ENCODE measurements at regions not wholly inside any gene's neighbourhood (a gene's known extent, or its start where the extent isn't known, plus 50 kb on each side); places are given as distances from the start of the nearest gene placed in this dataset.

DNA sequence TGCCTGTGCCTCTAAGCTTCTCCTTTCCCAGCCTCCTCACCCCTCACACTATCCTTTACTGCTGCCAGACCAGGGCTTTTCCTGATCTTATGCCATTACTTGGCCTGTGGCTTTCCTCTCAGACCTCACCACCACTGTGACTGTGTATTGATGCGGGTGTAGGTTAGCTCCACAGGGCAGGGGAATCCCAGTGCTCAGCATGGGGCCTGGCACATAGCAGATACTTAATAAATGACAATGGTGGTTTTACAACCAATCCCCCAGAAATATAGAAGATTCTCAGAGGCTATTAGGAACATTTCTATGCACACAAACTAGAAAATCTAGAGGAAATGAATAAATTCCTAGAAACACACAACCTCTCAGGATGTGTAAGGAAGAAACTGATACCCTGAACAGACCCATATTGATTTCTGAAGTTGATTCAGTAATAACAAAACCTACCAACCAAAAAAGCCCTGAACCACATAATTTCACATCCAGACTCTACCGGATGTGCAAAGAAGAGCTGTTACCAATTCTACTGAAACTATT, 129.6 kb upstream of the QRFPR start:
- H3K27me3 ChIP-seq = no peaks in the 10 kb centered on the region
- intact Hi-C loops (cut with DNase I; ENCODE audit: low total_unique reads) = no loop called here
- DNase-seq = no peak
- no peaks in the 10 kb centered on the region for H3K9me3 ChIP-seq
- no peaks in the 10 kb centered on the region for H3K4me1 ChIP-seq
- H3K27ac ChIP-seq = no peak overlapping the region
- H3K4me3 ChIP-seq = no peak overlapping the region
- no peaks in the 10 kb centered on the region for H3K36me3 ChIP-seq
- TF ChIP-seq, protein P1, sequence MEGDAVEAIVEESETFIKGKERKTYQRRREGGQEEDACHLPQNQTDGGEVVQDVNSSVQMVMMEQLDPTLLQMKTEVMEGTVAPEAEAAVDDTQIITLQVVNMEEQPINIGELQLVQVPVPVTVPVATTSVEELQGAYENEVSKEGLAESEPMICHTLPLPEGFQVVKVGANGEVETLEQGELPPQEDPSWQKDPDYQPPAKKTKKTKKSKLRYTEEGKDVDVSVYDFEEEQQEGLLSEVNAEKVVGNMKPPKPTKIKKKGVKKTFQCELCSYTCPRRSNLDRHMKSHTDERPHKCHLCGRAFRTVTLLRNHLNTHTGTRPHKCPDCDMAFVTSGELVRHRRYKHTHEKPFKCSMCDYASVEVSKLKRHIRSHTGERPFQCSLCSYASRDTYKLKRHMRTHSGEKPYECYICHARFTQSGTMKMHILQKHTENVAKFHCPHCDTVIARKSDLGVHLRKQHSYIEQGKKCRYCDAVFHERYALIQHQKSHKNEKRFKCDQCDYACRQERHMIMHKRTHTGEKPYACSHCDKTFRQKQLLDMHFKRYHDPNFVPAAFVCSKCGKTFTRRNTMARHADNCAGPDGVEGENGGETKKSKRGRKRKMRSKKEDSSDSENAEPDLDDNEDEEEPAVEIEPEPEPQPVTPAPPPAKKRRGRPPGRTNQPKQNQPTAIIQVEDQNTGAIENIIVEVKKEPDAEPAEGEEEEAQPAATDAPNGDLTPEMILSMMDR (IDR thresholded peaks at IDR 0.05) = no peak
- no peak for TF ChIP-seq POLR2A (IDR thresholded peaks at IDR 0.05)

DNA sequence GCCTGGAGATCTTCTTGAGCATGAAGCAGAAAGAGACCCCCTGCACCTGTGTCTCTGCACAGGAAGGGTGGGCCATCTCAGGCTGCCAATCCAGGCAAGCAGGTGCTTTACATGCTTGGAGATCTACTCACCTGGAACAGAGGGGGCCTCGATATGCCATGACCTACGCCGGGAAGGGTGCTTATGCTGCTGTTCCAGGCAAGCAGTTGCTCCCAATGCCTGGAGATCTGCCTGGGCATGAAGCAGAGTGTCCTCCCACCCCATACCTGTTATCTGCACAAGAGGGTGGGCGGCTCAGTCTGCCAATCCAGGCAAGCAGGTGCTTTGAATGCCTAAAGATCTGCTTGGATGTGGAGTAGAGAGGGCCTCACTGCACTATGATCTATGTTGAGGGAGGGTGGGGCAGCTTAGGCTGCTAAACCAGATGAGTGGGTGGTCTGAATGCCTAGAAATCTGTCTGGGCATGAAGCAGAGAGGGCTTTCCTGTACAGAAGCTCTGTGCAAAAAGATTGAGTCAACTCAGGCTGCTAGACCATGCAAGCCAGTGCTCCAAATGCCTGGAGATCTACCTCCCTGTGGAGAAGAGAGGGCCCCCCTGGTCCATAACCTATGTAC, 104.5 kb upstream of the QRFPR start:
- no peak for DNase-seq
- intact Hi-C loops (cut with DNase I; ENCODE audit: low total_unique reads) = no loop called here
- Histone ChIP-seq H3K27me3 (no peaks in the 10 kb centered on the region), H3K36me3 (no peaks in the 10 kb centered on the region), H3K9me3 (no peaks in the 10 kb centered on the region), H3K4me3 (no peak overlapping the region), H3K4me1 (no peaks in the 10 kb centered on the region), H3K27ac (no peak overlapping the region)
- TF ChIP-seq, protein P1 (IDR thresholded peaks at IDR 0.05) = no peak
- no peak for TF ChIP-seq POLR2A (IDR thresholded peaks at IDR 0.05)

DNA sequence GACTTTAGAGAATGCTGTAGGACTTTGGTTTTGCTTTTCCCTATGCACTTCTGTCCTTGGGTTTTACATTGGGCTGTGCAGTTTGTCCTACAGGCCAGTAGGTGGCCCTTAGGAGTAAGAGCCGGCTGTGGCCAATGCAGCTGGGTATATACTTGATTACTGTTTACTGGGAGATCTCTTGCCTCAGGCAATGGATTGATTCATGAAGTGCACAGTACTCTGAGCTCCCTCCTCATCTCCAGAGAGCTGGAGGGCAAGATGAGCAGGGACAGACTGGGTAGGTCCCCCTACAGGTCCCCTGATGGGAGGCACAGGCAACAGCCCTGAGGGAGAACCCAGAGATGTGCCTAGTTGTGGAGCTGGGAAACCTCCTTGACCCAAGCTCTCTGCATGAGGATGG, 103.8 kb upstream of the QRFPR start:
- intact Hi-C loops (cut with DNase I; ENCODE audit: low total_unique reads) = no loop called here
- no peak overlapping the region for H3K27ac ChIP-seq
- TF ChIP-seq, protein P1 (IDR thresholded peaks at IDR 0.05) = peak in 3 of 4 experiments; percentile 17 to 27 (median 25)
- TF ChIP-seq POLR2A (IDR thresholded peaks at IDR 0.05) = no peak
- H3K36me3 ChIP-seq = no peaks in the 10 kb centered on the region
- no peaks in the 10 kb centered on the region for H3K4me1 ChIP-seq
- H3K4me3 ChIP-seq = no peak overlapping the region
- H3K9me3 ChIP-seq = no peaks in the 10 kb centered on the region
- no peaks in the 10 kb centered on the region for H3K27me3 ChIP-seq
- DNase-seq = peak in 1 of 2 donors; percentile 22

DNA sequence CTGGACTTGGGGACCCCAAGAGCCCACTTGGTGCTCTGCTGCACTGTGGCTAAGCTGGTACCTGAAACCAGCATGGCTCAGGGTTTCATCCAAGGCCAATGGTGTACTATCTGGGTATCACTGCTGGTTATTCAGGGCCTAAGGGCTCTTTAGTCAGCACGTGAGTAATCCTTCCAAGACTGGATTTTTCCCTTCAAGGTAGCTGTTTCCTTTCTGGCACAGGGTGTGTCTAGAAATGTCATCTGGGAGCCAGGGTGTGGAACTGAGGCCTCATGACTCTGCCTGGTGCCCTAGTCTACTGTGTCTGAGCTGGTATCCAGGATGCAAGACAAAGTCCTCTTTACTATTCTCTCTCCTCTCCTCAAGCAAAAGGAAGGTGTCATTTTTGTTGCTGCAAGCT, 99.0 kb upstream of the QRFPR start:
- H3K27me3 ChIP-seq = no peaks in the 10 kb centered on the region
- no peaks in the 10 kb centered on the region for H3K36me3 ChIP-seq
- TF ChIP-seq, protein P1 (IDR thresholded peaks at IDR 0.05) = no peak
- TF ChIP-seq POLR2A (IDR thresholded peaks at IDR 0.05) = no peak
- no peaks in the 10 kb centered on the region for H3K4me1 ChIP-seq
- H3K4me3 ChIP-seq = no peak overlapping the region
- intact Hi-C loops (cut with DNase I; ENCODE audit: low total_unique reads) = no loop called here
- no peak for DNase-seq
- no peaks in the 10 kb centered on the region for H3K9me3 ChIP-seq
- H3K27ac ChIP-seq = no peak overlapping the region

DNA sequence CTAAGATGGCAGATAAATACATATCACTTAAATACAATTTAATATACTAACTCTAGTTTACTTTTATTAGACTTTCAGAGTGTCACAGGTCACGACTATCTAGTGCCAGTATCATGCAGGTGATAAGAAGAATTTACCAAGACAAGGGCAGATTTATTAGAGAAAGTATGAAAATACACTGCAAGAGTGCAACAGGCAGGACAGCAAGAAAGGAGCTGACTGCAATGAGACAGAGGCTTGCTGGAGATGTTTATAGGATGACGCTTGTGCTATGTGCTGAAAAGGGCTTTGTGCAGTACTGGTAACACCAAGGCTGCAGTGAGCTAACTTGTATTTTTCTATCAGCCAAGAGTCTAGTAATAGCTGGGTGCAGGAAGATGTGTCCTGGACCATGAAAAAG, 96.7 kb upstream of the QRFPR start:
- Histone ChIP-seq H3K4me1 (no peaks in the 10 kb centered on the region), H3K36me3 (no peaks in the 10 kb centered on the region), H3K9me3 (no peaks in the 10 kb centered on the region), H3K4me3 (no peak overlapping the region), H3K27me3 (no peaks in the 10 kb centered on the region), H3K27ac (no peak overlapping the region)
- DNase-seq = no peak
- TF ChIP-seq, protein P1 (IDR thresholded peaks at IDR 0.05) = no peak
- TF ChIP-seq POLR2A (IDR thresholded peaks at IDR 0.05) = no peak
- intact Hi-C loops (cut with DNase I; ENCODE audit: low total_unique reads) = no loop called here

Measured in uterus (tissue), 3 donors.